ENCODE measurements at regions not wholly inside any gene's neighbourhood (a gene's known extent, or its start where the extent isn't known, plus 50 kb on each side); places are given as distances from the start of the nearest gene placed in this dataset.

- no peak for TF ChIP-seq CTCF (IDR thresholded peaks at IDR 0.05; ENCODE audit: insufficient read depth, low read length, poor library complexity, severe bottlenecking)
- no peak for TF ChIP-seq EZH2phosphoT487 (conservative IDR thresholded peaks at IDR 0.05; ENCODE audit: low read length)
Measured at GRCh38 chr9:85163825-85164224, 494.3 kb downstream of the NTRK2 start.
